OCI-LY3 (cell line): ENCODE measurements at regions not wholly inside any gene's neighbourhood (a gene's known extent, or its start where the extent isn't known, plus 50 kb on each side); places are given as distances from the start of the nearest gene placed in this dataset.
A peak's percentile ranks its signal among the peaks of the same experiment; 100 is the strongest.

Source experiments
- H2AFZ ChIP-seq: fragments of 200-600, 300-600 bp; shearing (Covaris generic); 2 replicates; pipeline ENCODE4 v1.6.0; 2014; ENCODE audit warnings: antibody characterized with exemption, low read depth, low read length
- H3K27ac ChIP-seq: fragments of 200-600, 300-600 bp; sonication (generic); 2 replicates; pipeline ENCODE4 v1.5.1; 2014; ENCODE audit warnings: mild to moderate bottlenecking, low read length, moderate library complexity, mixed read lengths
- H3K27me3 ChIP-seq: fragments of 200-600, 300-600 bp; sonication (generic); 2 replicates; pipeline ENCODE4 v1.6.1; 2014; ENCODE audit warnings: low read depth, low read length, mixed read lengths
- H3K36me3 ChIP-seq: fragments of 200-600, 300-600 bp; sonication (generic); replicated peaks from 2 replicates; pipeline ENCODE3; 2014; ENCODE audit warnings: low read depth, low read length, mixed read lengths
- H3K4me1 ChIP-seq: fragments of 300-600, 200-600 bp; sonication (generic); 2 replicates; pipeline ENCODE4 v1.6.1; 2014; ENCODE audit warnings: low read length, mixed read lengths
- H3K4me2 ChIP-seq: fragments of 200-600, 300-600 bp; sonication (generic); 2 replicates; pipeline ENCODE4 v1.6.1; 2014; ENCODE audit warnings: low read length, mixed read lengths
- H3K4me3 ChIP-seq: fragments of 300-600, 200-600 bp; sonication (generic); 2 replicates; pipeline ENCODE4 v1.5.1; 2014; ENCODE audit warnings: antibody characterized with exemption, mild to moderate bottlenecking, low read length, moderate library complexity
- H3K79me2 ChIP-seq: fragments of 300-600, 200-600 bp; shearing (Covaris generic); 2 replicates; pipeline ENCODE4 v1.6.1; 2014; ENCODE audit warnings: mild to moderate bottlenecking, low read length, mixed read lengths
- H3K9ac ChIP-seq: fragments of 300-600, 200-600 bp; shearing (Covaris generic); 2 replicates; pipeline ENCODE4 v1.6.0; 2014; ENCODE audit warnings: mild to moderate bottlenecking, low read length, moderate library complexity
- H3K9me3 ChIP-seq: fragments of 200-600, 300-600 bp; shearing (Covaris generic); 2 replicates; pipeline ENCODE4 v1.6.1; 2014; ENCODE audit warnings: low read length, mixed read lengths; ENCODE audit not compliant: insufficient read depth
- H4K20me1 ChIP-seq: fragments of 200-600, 300-600 bp; sonication (generic); 2 replicates; pipeline ENCODE4 v1.6.1; 2016; ENCODE audit warnings: low read length, mixed read lengths; ENCODE audit not compliant: insufficient read depth
- EZH2phosphoT487 ChIP-seq: fragments of 200-600 bp; shearing (Covaris generic); IDR thresholded peaks from 2 replicates; pipeline ENCODE4 v1.6.1; 2018; ENCODE audit warnings: antibody characterized with exemption, mixed run types, low read depth
- TF ChIP-seq, protein P1 (sequence below): fragments of 200-600, 300-600 bp; sonication (generic); IDR thresholded peaks from 2 replicates; pipeline ENCODE4 v1.5.1; 2014; ENCODE audit warnings: antibody characterized with exemption, low read length, low read depth

DNA sequence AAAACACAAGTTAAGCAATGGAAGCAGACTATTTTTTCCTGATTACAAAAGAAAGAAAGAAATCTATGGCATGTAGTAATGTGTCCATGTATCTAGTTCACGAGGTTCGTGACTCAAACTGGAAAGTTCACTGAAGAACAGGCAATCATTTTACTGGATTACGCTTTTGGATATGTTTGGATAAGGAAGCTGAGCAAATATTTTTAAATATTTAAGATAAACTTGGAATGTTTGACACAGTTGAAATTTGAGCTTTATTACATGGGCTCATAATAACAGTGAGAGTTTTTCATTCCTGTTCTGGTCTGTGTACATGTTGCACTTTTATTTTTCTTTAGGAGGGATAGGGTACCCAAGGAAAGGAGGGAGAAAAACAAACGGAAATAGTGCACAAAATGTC is 244.2 kb upstream of the GK2 start:
- H2AFZ ChIP-seq, result no peak overlapping the region
- no peaks in the 10 kb centered on the region for H3K36me3 ChIP-seq
- no peaks in the 10 kb centered on the region for H3K27me3 ChIP-seq
- no peak overlapping the region for H3K9ac ChIP-seq
- no peak overlapping the region for H3K4me3 ChIP-seq
- H3K9me3 ChIP-seq, result no peaks in the 10 kb centered on the region
- H4K20me1 ChIP-seq, result no peaks in the 10 kb centered on the region
- H3K4me2 ChIP-seq, result no peak overlapping the region
- no peaks in the 10 kb centered on the region for H3K79me2 ChIP-seq
- peaks cover 15% of the 10 kb centered on the region for H3K4me1 ChIP-seq
- no peak for TF ChIP-seq EZH2phosphoT487
- TF ChIP-seq, protein P1, sequence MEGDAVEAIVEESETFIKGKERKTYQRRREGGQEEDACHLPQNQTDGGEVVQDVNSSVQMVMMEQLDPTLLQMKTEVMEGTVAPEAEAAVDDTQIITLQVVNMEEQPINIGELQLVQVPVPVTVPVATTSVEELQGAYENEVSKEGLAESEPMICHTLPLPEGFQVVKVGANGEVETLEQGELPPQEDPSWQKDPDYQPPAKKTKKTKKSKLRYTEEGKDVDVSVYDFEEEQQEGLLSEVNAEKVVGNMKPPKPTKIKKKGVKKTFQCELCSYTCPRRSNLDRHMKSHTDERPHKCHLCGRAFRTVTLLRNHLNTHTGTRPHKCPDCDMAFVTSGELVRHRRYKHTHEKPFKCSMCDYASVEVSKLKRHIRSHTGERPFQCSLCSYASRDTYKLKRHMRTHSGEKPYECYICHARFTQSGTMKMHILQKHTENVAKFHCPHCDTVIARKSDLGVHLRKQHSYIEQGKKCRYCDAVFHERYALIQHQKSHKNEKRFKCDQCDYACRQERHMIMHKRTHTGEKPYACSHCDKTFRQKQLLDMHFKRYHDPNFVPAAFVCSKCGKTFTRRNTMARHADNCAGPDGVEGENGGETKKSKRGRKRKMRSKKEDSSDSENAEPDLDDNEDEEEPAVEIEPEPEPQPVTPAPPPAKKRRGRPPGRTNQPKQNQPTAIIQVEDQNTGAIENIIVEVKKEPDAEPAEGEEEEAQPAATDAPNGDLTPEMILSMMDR, result no peak
- no peak overlapping the region for H3K27ac ChIP-seq

DNA sequence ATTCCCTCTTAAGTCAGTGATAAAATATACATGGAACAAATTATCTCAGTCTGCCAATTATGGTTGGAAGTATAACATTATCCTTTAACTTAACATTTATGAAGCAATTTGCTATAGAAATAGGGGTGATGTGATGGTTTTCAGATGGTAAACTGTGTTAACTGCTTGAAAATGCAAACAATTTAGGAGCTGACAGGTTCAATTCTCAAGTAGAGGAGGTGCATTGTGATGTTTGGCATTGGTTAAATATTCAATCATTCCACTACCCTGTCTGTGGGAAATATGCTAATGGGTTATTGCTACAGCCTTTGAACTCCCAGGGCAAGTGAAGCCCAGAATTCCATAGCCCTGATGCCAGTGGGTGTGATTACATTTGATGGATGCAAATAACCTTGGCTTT is 243.4 kb upstream of the GK2 start:
- Histone ChIP-seq H3K4me2 (peak overlapping the region; percentile 55), H3K79me2 (no peaks in the 10 kb centered on the region), H3K9me3 (no peaks in the 10 kb centered on the region), H3K27ac (no peak overlapping the region), H3K9ac (no peak overlapping the region), H2AFZ (no peak overlapping the region), H3K27me3 (no peaks in the 10 kb centered on the region), H3K4me3 (no peak overlapping the region), H4K20me1 (no peaks in the 10 kb centered on the region), H3K36me3 (no peaks in the 10 kb centered on the region), H3K4me1 (peaks cover 15% of the 10 kb centered on the region)
- TF ChIP-seq, protein P1, result no peak
- no peak for TF ChIP-seq EZH2phosphoT487

DNA sequence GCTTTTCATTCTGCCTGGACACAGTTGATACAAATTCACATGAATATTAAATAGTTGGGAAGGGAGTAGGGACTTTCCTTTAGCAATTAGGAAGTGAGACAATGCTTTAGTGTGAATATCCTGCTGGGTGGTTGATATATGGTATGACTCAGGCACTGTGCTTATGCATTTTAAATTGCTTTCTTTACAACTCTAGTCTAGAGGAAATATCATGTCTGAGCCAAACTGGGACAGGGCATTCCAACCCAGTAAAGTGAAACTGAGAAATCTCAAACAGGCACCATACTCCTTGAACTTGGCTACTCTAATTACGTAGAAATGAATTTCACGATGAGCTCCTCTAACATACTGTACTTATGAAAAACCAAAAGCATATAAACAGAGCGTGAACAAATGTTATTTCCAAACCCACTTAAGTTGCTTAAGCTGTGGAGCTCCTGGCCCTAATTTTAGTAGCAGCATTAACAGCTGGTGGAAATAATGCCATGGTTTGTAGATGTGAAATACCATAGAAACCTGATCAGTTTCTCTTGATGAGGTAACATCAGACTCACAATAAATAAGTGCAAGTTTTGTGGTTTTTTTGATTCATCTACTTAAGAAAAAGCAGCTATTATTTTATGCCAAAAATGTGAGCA is 242.9 kb upstream of the GK2 start:
- Histone ChIP-seq H2AFZ (no peak overlapping the region), H3K9ac (no peak overlapping the region), H3K79me2 (no peaks in the 10 kb centered on the region), H3K4me1 (peaks cover 15% of the 10 kb centered on the region), H3K36me3 (no peaks in the 10 kb centered on the region), H3K27ac (no peak overlapping the region), H3K27me3 (no peaks in the 10 kb centered on the region), H3K4me2 (peak overlapping the region; percentile 55), H3K9me3 (no peaks in the 10 kb centered on the region), H4K20me1 (no peaks in the 10 kb centered on the region), H3K4me3 (peak overlapping the region; percentile 4; the same call in 1 of the 2 replicates)
- TF ChIP-seq, protein P1, result no peak
- no peak for TF ChIP-seq EZH2phosphoT487

DNA sequence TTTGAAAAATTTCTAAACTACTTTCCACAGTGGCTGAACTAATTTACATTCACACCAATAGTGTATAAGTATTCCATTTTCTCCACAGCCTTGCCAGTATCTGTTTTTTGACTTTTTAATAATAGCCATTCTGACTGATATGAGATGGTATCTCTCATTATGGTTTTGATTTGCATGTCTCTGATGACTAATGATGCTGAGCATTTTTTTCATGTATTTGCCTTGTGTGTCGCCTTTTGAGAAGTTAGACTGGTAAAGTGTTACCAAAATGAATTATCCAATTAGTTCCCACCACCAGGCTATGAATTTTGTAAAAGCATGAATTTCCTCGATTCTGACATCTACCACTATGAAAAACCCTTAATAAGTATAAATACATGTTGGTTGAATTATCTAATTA is 242.2 kb upstream of the GK2 start:
- Histone ChIP-seq H3K27me3 (no peaks in the 10 kb centered on the region), H3K9ac (no peak overlapping the region), H3K36me3 (no peaks in the 10 kb centered on the region), H3K27ac (no peak overlapping the region), H3K4me2 (no peak overlapping the region), H2AFZ (no peak overlapping the region), H3K9me3 (no peaks in the 10 kb centered on the region), H4K20me1 (no peaks in the 10 kb centered on the region), H3K79me2 (no peaks in the 10 kb centered on the region), H3K4me3 (no peak overlapping the region), H3K4me1 (peaks cover 15% of the 10 kb centered on the region)
- TF ChIP-seq, protein P1, result no peak
- TF ChIP-seq EZH2phosphoT487, result no peak
